B cell (primary cell): ENCODE measurements at regions not wholly inside any gene's neighbourhood (a gene's known extent, or its start where the extent isn't known, plus 50 kb on each side); places are given as distances from the start of the nearest gene placed in this dataset.

Experiments used
- CTCF ChIP-seq: fragments of 200-600 bp; IDR thresholded peaks from one replicate; pipeline ENCODE4 v1.8.0; 2022; ENCODE audit warnings: antibody characterized with exemption, mild to moderate bottlenecking
- EZH2 ChIP-seq: IDR thresholded peaks from 2 replicates; pipeline ENCODE4 v1.6.1; 2012; ENCODE audit warnings: borderline replicate concordance, low read depth, mild to moderate bottlenecking, moderate library complexity, low read length; ENCODE audit not compliant: insufficient read depth, poor library complexity, severe bottlenecking

- TF ChIP-seq CTCF, result no peak
- TF ChIP-seq EZH2, result no peak
Observed at GRCh38 chr13:112222971-112223370, 153.2 kb upstream of the SPACA7 start.
